ENCODE measurements at regions not wholly inside any gene's neighbourhood (a gene's known extent, or its start where the extent isn't known, plus 50 kb on each side); places are given as distances from the start of the nearest gene placed in this dataset.
A peak's percentile ranks its signal among the peaks of the same experiment; 100 is the strongest.

GRCh38 chr4:31045724-31046318, 325.7 kb downstream of the PCDH7 start:
- Histone ChIP-seq H3K4me1 (ENCODE audit: control insufficient read depth, extremely low read depth, insufficient read depth, low read length) (no peaks in the 10 kb centered on the region), H3K9me3 (ENCODE audit: control insufficient read depth, insufficient read depth, low read depth, low read length) (no peaks in the 10 kb centered on the region), H4K20me1 (ENCODE audit: control insufficient read depth, extremely low read depth, insufficient read depth, low read length) (no peaks in the 10 kb centered on the region), H3K4me3 (replicated peaks in 1 of 4; ENCODE audit: control extremely low read depth in 1 of 4, insufficient read depth in 1 of 4, low read depth in 3 of 4, low read length in 4 of 4) (no peak overlapping the region), H3K9ac (ENCODE audit: insufficient read depth, low read length) (no peak overlapping the region), H3K36me3 (ENCODE audit: control insufficient read depth, insufficient read depth, low read length) (no peaks in the 10 kb centered on the region), H3K4me2 (ENCODE audit: extremely low read depth, insufficient read depth, low read length) (no peak overlapping the region), H3K27ac (ENCODE audit: insufficient read depth, low read length) (no peak overlapping the region), H2AFZ (ENCODE audit: low read length) (no peak overlapping the region), H3K27me3 (ENCODE audit: control insufficient read depth, insufficient read depth, low read length) (no peaks in the 10 kb centered on the region), H3K79me2 (ENCODE audit: control insufficient read depth, insufficient read depth, low read length) (no peaks in the 10 kb centered on the region)
- DNase-seq (ENCODE audit: low read depth in 2 of 2) = peak; percentile 15 to 47
- no peak for TF ChIP-seq EZH2 (IDR thresholded peaks at IDR 0.05; ENCODE audit: low read length, missing control alignments)
- TF ChIP-seq CTCF (conservative IDR thresholded peaks at IDR 0.05 in 1 of 2, IDR thresholded peaks at IDR 0.05 in 1 of 2; ENCODE audit: low read depth in 1 of 2, low read length in 2 of 2) = peak in 1 of 2 donors; percentile 60

GRCh38 chr4:31051151-31051550, 331.0 kb downstream of the PCDH7 start:
- peak in 1 of 2 donors; percentile 30 for DNase-seq (ENCODE audit: low read depth in 2 of 2)
- H3K27me3 ChIP-seq (ENCODE audit: control insufficient read depth, insufficient read depth, low read length) = no peaks in the 10 kb centered on the region
- no peak overlapping the region for H3K9ac ChIP-seq (ENCODE audit: insufficient read depth, low read length)
- no peak for TF ChIP-seq CTCF (conservative IDR thresholded peaks at IDR 0.05 in 1 of 2, IDR thresholded peaks at IDR 0.05 in 1 of 2; ENCODE audit: low read depth in 1 of 2, low read length in 2 of 2)
- no peak for TF ChIP-seq EZH2 (IDR thresholded peaks at IDR 0.05; ENCODE audit: low read length, missing control alignments)
- H2AFZ ChIP-seq (ENCODE audit: low read length) = no peak overlapping the region
- H3K79me2 ChIP-seq (ENCODE audit: control insufficient read depth, insufficient read depth, low read length) = no peaks in the 10 kb centered on the region
- no peaks in the 10 kb centered on the region for H3K4me1 ChIP-seq (ENCODE audit: control insufficient read depth, extremely low read depth, insufficient read depth, low read length)
- no peak overlapping the region for H3K4me2 ChIP-seq (ENCODE audit: extremely low read depth, insufficient read depth, low read length)
- no peaks in the 10 kb centered on the region for H3K36me3 ChIP-seq (ENCODE audit: control insufficient read depth, insufficient read depth, low read length)
- H4K20me1 ChIP-seq (ENCODE audit: control insufficient read depth, extremely low read depth, insufficient read depth, low read length) = no peaks in the 10 kb centered on the region
- no peak overlapping the region for H3K4me3 ChIP-seq (replicated peaks in 1 of 4; ENCODE audit: control extremely low read depth in 1 of 4, insufficient read depth in 1 of 4, low read depth in 3 of 4, low read length in 4 of 4)
- H3K27ac ChIP-seq (ENCODE audit: insufficient read depth, low read length) = no peak overlapping the region
- H3K9me3 ChIP-seq (ENCODE audit: control insufficient read depth, insufficient read depth, low read depth, low read length) = no peaks in the 10 kb centered on the region

DNA sequence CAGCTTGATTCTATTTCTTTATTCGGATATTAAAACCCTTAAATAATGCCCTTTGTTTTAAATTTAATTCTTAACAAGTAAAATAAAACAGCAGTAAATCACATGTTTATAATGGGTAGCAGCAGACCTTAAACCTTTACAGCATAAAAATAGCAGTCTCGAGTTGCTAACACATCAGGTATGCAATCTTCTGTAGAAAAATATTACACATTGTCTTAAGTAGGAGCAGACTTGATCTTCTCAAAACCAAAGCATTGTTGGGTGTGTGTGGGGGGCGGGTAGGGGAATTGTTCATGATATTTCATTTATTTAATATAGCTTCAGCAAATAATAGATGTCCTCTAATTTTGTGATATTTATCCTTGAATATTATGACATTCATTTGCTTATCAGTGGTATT, 331.4 kb downstream of the PCDH7 start:
- Histone ChIP-seq H3K9ac (ENCODE audit: insufficient read depth, low read length) (no peak overlapping the region), H3K79me2 (ENCODE audit: control insufficient read depth, insufficient read depth, low read length) (no peaks in the 10 kb centered on the region), H4K20me1 (ENCODE audit: control insufficient read depth, extremely low read depth, insufficient read depth, low read length) (no peaks in the 10 kb centered on the region), H2AFZ (ENCODE audit: low read length) (no peak overlapping the region), H3K4me1 (ENCODE audit: control insufficient read depth, extremely low read depth, insufficient read depth, low read length) (no peaks in the 10 kb centered on the region), H3K27me3 (ENCODE audit: control insufficient read depth, insufficient read depth, low read length) (no peaks in the 10 kb centered on the region), H3K4me2 (ENCODE audit: extremely low read depth, insufficient read depth, low read length) (no peak overlapping the region), H3K9me3 (ENCODE audit: control insufficient read depth, insufficient read depth, low read depth, low read length) (no peaks in the 10 kb centered on the region), H3K36me3 (ENCODE audit: control insufficient read depth, insufficient read depth, low read length) (no peaks in the 10 kb centered on the region), H3K4me3 (replicated peaks in 1 of 4; ENCODE audit: control extremely low read depth in 1 of 4, insufficient read depth in 1 of 4, low read depth in 3 of 4, low read length in 4 of 4) (no peak overlapping the region), H3K27ac (ENCODE audit: insufficient read depth, low read length) (no peak overlapping the region)
- TF ChIP-seq EZH2 (IDR thresholded peaks at IDR 0.05; ENCODE audit: low read length, missing control alignments) = no peak
- no peak for TF ChIP-seq CTCF (conservative IDR thresholded peaks at IDR 0.05 in 1 of 2, IDR thresholded peaks at IDR 0.05 in 1 of 2; ENCODE audit: low read depth in 1 of 2, low read length in 2 of 2)
- DNase-seq (ENCODE audit: low read depth in 2 of 2) = peak in 1 of 2 donors; percentile 65

All from fibroblast of lung (primary cell).